SH-SY5Y (cell line): ENCODE measurements at regions not wholly inside any gene's neighbourhood (a gene's known extent, or its start where the extent isn't known, plus 50 kb on each side); places are given as distances from the start of the nearest gene placed in this dataset.

Experiments
- GATA2 ChIP-seq: IDR thresholded peaks from 2 replicates; pipeline ENCODE4 v1.6.1; 2011; ENCODE audit warnings: mild to moderate bottlenecking, low read depth, low read length
- GATA3 ChIP-seq: IDR thresholded peaks from 2 replicates; pipeline ENCODE4 v1.6.1; 2011; ENCODE audit warnings: low read depth, mild to moderate bottlenecking, low read length, moderate library complexity

DNA sequence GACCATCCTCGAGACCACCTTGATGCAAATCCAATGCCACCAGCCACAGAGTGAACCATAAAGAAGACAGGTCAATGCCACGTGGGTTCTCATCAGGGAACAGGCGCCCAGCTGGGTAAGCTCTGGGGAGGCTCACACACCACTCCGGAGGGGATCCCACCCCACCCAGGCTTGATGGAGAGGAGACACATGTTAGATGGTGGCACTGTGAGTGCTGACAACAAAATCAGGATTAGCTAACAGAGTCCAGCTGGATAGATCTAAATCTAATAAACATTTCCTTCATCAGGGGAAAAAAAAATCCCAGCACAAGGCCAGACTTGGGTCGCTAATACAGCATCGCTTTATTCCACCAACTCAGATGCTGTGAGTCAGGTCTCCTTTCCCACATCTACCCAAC, 132.2 kb upstream of the TNR start:
- TF ChIP-seq GATA3 (no peak), GATA2 (no peak)
